WTC11 (cell line): ENCODE measurements at regions not wholly inside any gene's neighbourhood (a gene's known extent, or its start where the extent isn't known, plus 50 kb on each side); places are given as distances from the start of the nearest gene placed in this dataset.

ENCODE experiments used
- ATAC-seq: fragments of 200-7000 bp; cut with Tn5 transposase; 2 replicates; pipeline ENCODE4 v1.10.0; 2021; ENCODE audit warnings: mild to moderate bottlenecking, moderate library complexity
- CTCF ChIA-PET: fragments of 300-600 bp; sonication (Branson Sonifier 250); formaldehyde crosslinking; loops from one replicate; lab custom pipeline; 2021; ENCODE audit warnings: antibody characterized with exemption; lab: Charles Lee
- POLR2A ChIA-PET: fragments of 350-600 bp; sonication (Branson Sonifier 250); formaldehyde crosslinking; loops from one replicate; lab custom pipeline; 2021; ENCODE audit warnings: antibody characterized with exemption; lab: Charles Lee
- DNase-seq: peaks from one replicate; pipeline ENCODE4 v3.0.0; 2021; ENCODE audit warnings: low spot score
- H3K27ac Mint-ChIP-seq: 2 replicates; pipeline ENCODE4 v1.8.0; 2021; ENCODE audit warnings: mixed read lengths
- H3K27me3 Mint-ChIP-seq: 2 replicates; pipeline ENCODE4 v1.8.0; 2021; ENCODE audit warnings: low read depth, mild to moderate bottlenecking, moderate library complexity, mixed read lengths
- H3K36me3 Mint-ChIP-seq: 2 replicates; pipeline ENCODE4 v1.8.0; 2021; ENCODE audit warnings: mixed read lengths
- H3K4me1 Mint-ChIP-seq: 2 replicates; pipeline ENCODE4 v1.8.0; 2022; ENCODE audit warnings: mixed read lengths
- H3K4me3 Mint-ChIP-seq: 2 replicates; pipeline ENCODE4 v1.8.0; 2021; ENCODE audit warnings: mild to moderate bottlenecking, moderate library complexity, mixed read lengths
- H3K9me3 Mint-ChIP-seq: 2 replicates; pipeline ENCODE4 v1.8.0; 2021; ENCODE audit warnings: mixed read lengths
- AFF4 ChIP-seq: sonication (generic); formaldehyde crosslinking; IDR thresholded peaks from 2 replicates; pipeline ENCODE4 v1.8.1; 2023; ENCODE audit warnings: mild to moderate bottlenecking, missing genetic modification reagents, borderline replicate concordance
- ATF1 ChIP-seq: sonication (generic); formaldehyde crosslinking; IDR thresholded peaks from 2 replicates; pipeline ENCODE4 v1.8.1; 2023; ENCODE audit warnings: mild to moderate bottlenecking, moderate library complexity, missing genetic modification reagents
- CTCF ChIP-seq: fragments of 200-600 bp; IDR thresholded peaks from 2 replicates; pipeline ENCODE4 v1.8.0; 2022; ENCODE audit warnings: antibody characterized with exemption
- E2F5 ChIP-seq: sonication (generic); formaldehyde crosslinking; IDR thresholded peaks from 2 replicates; pipeline ENCODE4 v1.8.1; 2022; ENCODE audit warnings: mild to moderate bottlenecking, moderate library complexity, missing genetic modification reagents
- ELF4 ChIP-seq: sonication (generic); formaldehyde crosslinking; IDR thresholded peaks from 2 replicates; pipeline ENCODE4 v1.8.1; 2022; ENCODE audit warnings: low read depth, mild to moderate bottlenecking, moderate library complexity, missing genetic modification reagents
- EMX1 ChIP-seq: fragments of 250-450 bp; sonication (Bioruptor Pico); IDR thresholded peaks from 2 replicates; pipeline ENCODE4 v1.8.0; 2021; ENCODE audit warnings: mild to moderate bottlenecking
- GTF2I ChIP-seq: fragments of 250-450 bp; sonication (Bioruptor Pico); conservative IDR thresholded peaks from 2 replicates; pipeline ENCODE4 v1.4.0; 2021; ENCODE audit warnings: mild to moderate bottlenecking
- IRF1 ChIP-seq: sonication (generic); formaldehyde crosslinking; IDR thresholded peaks from 2 replicates; pipeline ENCODE4 v1.8.0; 2023; ENCODE audit warnings: missing genetic modification reagents
- NFATC4 ChIP-seq: fragments of 250-450 bp; sonication (Bioruptor Pico); IDR thresholded peaks from 2 replicates; pipeline ENCODE4 v1.9.0; 2021; ENCODE audit warnings: mild to moderate bottlenecking
- RELA ChIP-seq: sonication (generic); formaldehyde crosslinking; IDR thresholded peaks from 2 replicates; pipeline ENCODE4 v1.8.1; 2022; ENCODE audit warnings: missing genetic modification reagents, mild to moderate bottlenecking, borderline replicate concordance
- TEAD1 ChIP-seq: sonication (generic); formaldehyde crosslinking; IDR thresholded peaks from 2 replicates; pipeline ENCODE4 v1.8.0; 2022; ENCODE audit warnings: mild to moderate bottlenecking, missing genetic modification reagents
- TP53 ChIP-seq: sonication (generic); formaldehyde crosslinking; IDR thresholded peaks from 2 replicates; pipeline ENCODE4 v1.8.1; 2023; ENCODE audit warnings: mild to moderate bottlenecking, missing genetic modification reagents
- USF1 ChIP-seq: sonication (generic); formaldehyde crosslinking; IDR thresholded peaks from 2 replicates; pipeline ENCODE4 v1.8.0; 2022; ENCODE audit warnings: mild to moderate bottlenecking, missing genetic modification reagents
- ZNF219 ChIP-seq: sonication (generic); formaldehyde crosslinking; IDR thresholded peaks from 2 replicates; pipeline ENCODE4 v1.8.0; 2023; ENCODE audit warnings: missing genetic modification reagents, mild to moderate bottlenecking, borderline replicate concordance
- ZNF423 ChIP-seq: fragments of 250-450 bp; sonication (Bioruptor Pico); IDR thresholded peaks from 2 replicates; pipeline ENCODE4 v2.1.2; 2022; ENCODE audit warnings: mild to moderate bottlenecking, moderate library complexity
- ZNF671 ChIP-seq: fragments of 250-450 bp; sonication (Bioruptor Pico); IDR thresholded peaks from 2 replicates; pipeline ENCODE4 v1.8.0; 2021; ENCODE audit warnings: mild to moderate bottlenecking
- TF ChIP-seq, protein P1 (sequence below): fragments of 250-450 bp; sonication (Bioruptor Pico); IDR thresholded peaks from 2 replicates; pipeline ENCODE4 v1.9.0; 2021; ENCODE audit warnings: moderate library complexity, mild to moderate bottlenecking, inconsistent platforms, borderline replicate concordance
- TF ChIP-seq, protein P2 (sequence below): sonication (generic); formaldehyde crosslinking; conservative IDR thresholded peaks from 2 replicates; pipeline ENCODE4 v1.8.1; 2023; ENCODE audit warnings: mild to moderate bottlenecking, low read depth, missing genetic modification reagents, moderate library complexity
- TF ChIP-seq, protein P3 (sequence below): fragments of 250-450 bp; sonication (Bioruptor Pico); IDR thresholded peaks from 2 replicates; pipeline ENCODE4 v1.9.0; 2021; ENCODE audit warnings: mild to moderate bottlenecking

- CTCF ChIA-PET = no interaction called here
- H3K36me3 Mint-ChIP-seq = no peaks in the 10 kb centered on the region
- ATAC-seq (no peak), DNase-seq (no peak)
- no peak overlapping the region for H3K27ac Mint-ChIP-seq
- TF ChIP-seq AFF4 (CRISPR knock-in tag) = no peak
- TF ChIP-seq TEAD1 (CRISPR knock-in tag) = no peak
- TF ChIP-seq ELF4 = no peak
- TF ChIP-seq, protein P1, sequence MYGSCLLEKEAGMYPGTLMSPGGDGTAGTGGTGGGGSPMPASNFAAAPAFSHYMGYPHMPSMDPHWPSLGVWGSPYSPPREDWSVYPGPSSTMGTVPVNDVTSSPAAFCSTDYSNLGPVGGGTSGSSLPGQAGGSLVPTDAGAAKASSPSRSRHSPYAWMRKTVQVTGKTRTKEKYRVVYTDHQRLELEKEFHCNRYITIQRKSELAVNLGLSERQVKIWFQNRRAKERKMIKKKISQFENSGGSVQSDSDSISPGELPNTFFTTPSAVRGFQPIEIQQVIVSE = no peak
- no peak for TF ChIP-seq ZNF219 (CRISPR knock-in tag)
- no peak for TF ChIP-seq TP53 (CRISPR knock-in tag)
- TF ChIP-seq IRF1 (CRISPR knock-in tag) = no peak
- H3K9me3 Mint-ChIP-seq = no peaks in the 10 kb centered on the region
- POLR2A ChIA-PET = no interaction called here
- no peaks in the 10 kb centered on the region for H3K4me1 Mint-ChIP-seq
- no peak overlapping the region for H3K4me3 Mint-ChIP-seq
- no peaks in the 10 kb centered on the region for H3K27me3 Mint-ChIP-seq
These were observed 162.2 kb downstream of the OXSM start for GRCh38 chr3:25952133-25952532.

DNA sequence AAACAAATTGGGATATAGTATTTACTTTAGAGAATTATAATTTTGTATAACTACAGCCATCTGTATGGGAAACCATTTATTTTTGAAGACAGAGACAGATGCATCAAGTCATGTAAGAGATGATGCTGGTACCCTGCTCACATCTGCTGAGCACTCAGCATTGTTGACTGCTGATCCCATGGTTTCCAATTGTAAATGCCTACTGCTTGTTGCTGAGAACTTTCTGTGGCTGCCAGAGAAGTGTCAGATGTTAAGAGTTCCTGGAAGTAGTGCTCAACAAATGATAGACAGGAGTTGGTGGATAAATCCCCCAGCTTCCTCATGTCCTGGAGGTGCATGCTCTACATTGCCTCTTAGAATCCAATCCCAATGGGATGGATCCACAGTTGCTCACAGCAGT lies 167.1 kb downstream of the OXSM start:
- Mint-ChIP-seq H3K27ac (no peak overlapping the region), H3K36me3 (no peaks in the 10 kb centered on the region)
- CTCF ChIA-PET = no interaction called here

More for the DNA sequence above, 167.1 kb downstream of the OXSM start:
- H3K27me3 Mint-ChIP-seq = no peaks in the 10 kb centered on the region
- ATAC-seq (no peak), DNase-seq (no peak)
- POLR2A ChIA-PET = no interaction called here
- H3K4me3 Mint-ChIP-seq = no peak overlapping the region
- H3K9me3 Mint-ChIP-seq = no peaks in the 10 kb centered on the region
- TF ChIP-seq CTCF (no peak), USF1 (CRISPR knock-in tag) (no peak), E2F5 (CRISPR knock-in tag) (no peak), RELA (no peak), ZNF671 (no peak), ZNF423 (CRISPR knock-in tag) (no peak), NFATC4 (CRISPR knock-in tag) (no peak), GTF2I (CRISPR knock-in tag) (no peak), EMX1 (no peak), ATF1 (CRISPR knock-in tag) (no peak)
- TF ChIP-seq, protein P2, sequence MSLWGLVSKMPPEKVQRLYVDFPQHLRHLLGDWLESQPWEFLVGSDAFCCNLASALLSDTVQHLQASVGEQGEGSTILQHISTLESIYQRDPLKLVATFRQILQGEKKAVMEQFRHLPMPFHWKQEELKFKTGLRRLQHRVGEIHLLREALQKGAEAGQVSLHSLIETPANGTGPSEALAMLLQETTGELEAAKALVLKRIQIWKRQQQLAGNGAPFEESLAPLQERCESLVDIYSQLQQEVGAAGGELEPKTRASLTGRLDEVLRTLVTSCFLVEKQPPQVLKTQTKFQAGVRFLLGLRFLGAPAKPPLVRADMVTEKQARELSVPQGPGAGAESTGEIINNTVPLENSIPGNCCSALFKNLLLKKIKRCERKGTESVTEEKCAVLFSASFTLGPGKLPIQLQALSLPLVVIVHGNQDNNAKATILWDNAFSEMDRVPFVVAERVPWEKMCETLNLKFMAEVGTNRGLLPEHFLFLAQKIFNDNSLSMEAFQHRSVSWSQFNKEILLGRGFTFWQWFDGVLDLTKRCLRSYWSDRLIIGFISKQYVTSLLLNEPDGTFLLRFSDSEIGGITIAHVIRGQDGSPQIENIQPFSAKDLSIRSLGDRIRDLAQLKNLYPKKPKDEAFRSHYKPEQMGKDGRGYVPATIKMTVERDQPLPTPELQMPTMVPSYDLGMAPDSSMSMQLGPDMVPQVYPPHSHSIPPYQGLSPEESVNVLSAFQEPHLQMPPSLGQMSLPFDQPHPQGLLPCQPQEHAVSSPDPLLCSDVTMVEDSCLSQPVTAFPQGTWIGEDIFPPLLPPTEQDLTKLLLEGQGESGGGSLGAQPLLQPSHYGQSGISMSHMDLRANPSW = no peak
- TF ChIP-seq, protein P3, sequence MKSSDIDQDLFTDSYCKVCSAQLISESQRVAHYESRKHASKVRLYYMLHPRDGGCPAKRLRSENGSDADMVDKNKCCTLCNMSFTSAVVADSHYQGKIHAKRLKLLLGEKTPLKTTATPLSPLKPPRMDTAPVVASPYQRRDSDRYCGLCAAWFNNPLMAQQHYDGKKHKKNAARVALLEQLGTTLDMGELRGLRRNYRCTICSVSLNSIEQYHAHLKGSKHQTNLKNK (CRISPR knock-in tag) = no peak
- H3K4me1 Mint-ChIP-seq = no peaks in the 10 kb centered on the region
